Suprapubic skin (tissue), 4 donors: ENCODE measurements at regions not wholly inside any gene's neighbourhood (a gene's known extent, or its start where the extent isn't known, plus 50 kb on each side); places are given as distances from the start of the nearest gene placed in this dataset.

Source experiments
- DNase-seq, 2 donors: peaks; one replicate each; pipeline ENCODE4 v3.0.0-alpha.2; 2019; ENCODE audit warnings: low spot score in 2 of 2
- H3K27ac ChIP-seq: fragments of 200-600 bp; sonication (generic); one replicate; pipeline ENCODE4 v1.5.1; 2019
- H3K27me3 ChIP-seq: fragments of 200-600 bp; sonication (generic); one replicate; pipeline ENCODE4 v1.5.1; 2019
- H3K36me3 ChIP-seq: fragments of 200-600 bp; sonication (generic); one replicate; pipeline ENCODE4 v1.5.1; 2019
- H3K4me1 ChIP-seq: fragments of 200-600 bp; sonication (generic); one replicate; pipeline ENCODE4 v1.5.1; 2019
- H3K4me3 ChIP-seq: fragments of 200-600 bp; sonication (generic); one replicate; pipeline ENCODE4 v1.5.1; 2019; ENCODE audit warnings: mild to moderate bottlenecking
- H3K9me3 ChIP-seq: fragments of 200-600 bp; sonication (generic); one replicate; pipeline ENCODE4 v1.5.1; 2019
- CTCF ChIP-seq, 2 donors: fragments of 200-600 bp in 1 of 2; fragments of 450-650 bp in 1 of 2; sonication (generic) in 1 of 2; IDR thresholded peaks; one replicate each; pipeline ENCODE4 v1.5.1; 2016 to 2019; ENCODE audit warnings: antibody characterized with exemption in 2 of 2, mild to moderate bottlenecking in 1 of 2, moderate library complexity in 1 of 2
- EP300 ChIP-seq: sonication (generic); formaldehyde crosslinking; IDR thresholded peaks from one replicate; pipeline ENCODE4 v1.6.1; 2017; ENCODE audit warnings: antibody characterized with exemption
- POLR2A ChIP-seq, 2 donors: fragments of 450-650 bp; IDR thresholded peaks; one replicate each; pipeline ENCODE4 v1.6.1; 2017; ENCODE audit warnings: antibody characterized with exemption in 2 of 2, mild to moderate bottlenecking in 2 of 2, moderate library complexity in 2 of 2
- POLR2AphosphoS5 ChIP-seq, 3 donors: sonication (generic); formaldehyde crosslinking; IDR thresholded peaks; one replicate each; pipeline ENCODE4 v1.6.1; 2017; ENCODE audit warnings: antibody characterized with exemption in 3 of 3
- WGBS: methylation state at CpG from one replicate; pipeline ENCODE4 v1.1.5; 2018; 5-methylcytosine and 5-hydroxymethylcytosine counted together

- peaks cover 4% of the 10 kb centered on the region for H3K9me3 ChIP-seq
- H3K36me3 ChIP-seq = no peaks in the 10 kb centered on the region
- H3K4me3 ChIP-seq = no peak overlapping the region
- 83% methylated on average over 3 of the region's 3 CpGs for whole genome bisulfite sequencing
- no peak overlapping the region for H3K27ac ChIP-seq
- H3K4me1 ChIP-seq = no peaks in the 10 kb centered on the region
- H3K27me3 ChIP-seq = no peaks in the 10 kb centered on the region
- TF ChIP-seq POLR2A (IDR thresholded peaks at IDR 0.05) (no peak), EP300 (no peak)
- DNase-seq = no peak
These were observed 465.3 kb upstream of the ALCAM start for GRCh38 chr3:104901396-104901795.

GRCh38 chr3:104903064-104903463 lies 463.6 kb upstream of the ALCAM start:
- WGBS = 90% methylated on average over 2 of the region's 3 CpGs
- no peaks in the 10 kb centered on the region for H3K4me1 ChIP-seq
- no peaks in the 10 kb centered on the region for H3K36me3 ChIP-seq
- H3K9me3 ChIP-seq = peaks cover 4% of the 10 kb centered on the region
- H3K27ac ChIP-seq = no peak overlapping the region
- no peak for DNase-seq
- no peak overlapping the region for H3K4me3 ChIP-seq
- TF ChIP-seq POLR2AphosphoS5 (IDR thresholded peaks at IDR 0.05) (no peak), CTCF (IDR thresholded peaks at IDR 0.05) (no peak), EP300 (no peak), POLR2A (IDR thresholded peaks at IDR 0.05) (no peak)
- H3K27me3 ChIP-seq = no peaks in the 10 kb centered on the region

- no peak for DNase-seq
These were observed 460.6 kb upstream of the ALCAM start for GRCh38 chr3:104906001-104906639.

GRCh38 chr3:104907507-104907906 lies 459.2 kb upstream of the ALCAM start:
- WGBS = 84% methylated on average over 6 of the region's 6 CpGs
- H3K27ac ChIP-seq = no peak overlapping the region
- H3K36me3 ChIP-seq = no peaks in the 10 kb centered on the region
- DNase-seq = no peak
- TF ChIP-seq POLR2A (IDR thresholded peaks at IDR 0.05) (no peak), CTCF (IDR thresholded peaks at IDR 0.05) (no peak), EP300 (no peak), POLR2AphosphoS5 (IDR thresholded peaks at IDR 0.05) (no peak)
- peaks cover 4% of the 10 kb centered on the region for H3K9me3 ChIP-seq
- H3K4me1 ChIP-seq = no peaks in the 10 kb centered on the region
- H3K4me3 ChIP-seq = no peak overlapping the region
- H3K27me3 ChIP-seq = no peaks in the 10 kb centered on the region

More at GRCh38 chr3:104906001-104906639, 460.6 kb upstream of the ALCAM start:
- Histone ChIP-seq H3K4me3 (no peak overlapping the region), H3K36me3 (no peaks in the 10 kb centered on the region), H3K27me3 (no peaks in the 10 kb centered on the region), H3K4me1 (no peaks in the 10 kb centered on the region), H3K27ac (no peak overlapping the region), H3K9me3 (peaks cover 4% of the 10 kb centered on the region)
- TF ChIP-seq CTCF (IDR thresholded peaks at IDR 0.05) = no peak
- TF ChIP-seq POLR2A (IDR thresholded peaks at IDR 0.05) = no peak
- no peak for TF ChIP-seq POLR2AphosphoS5 (IDR thresholded peaks at IDR 0.05)
- TF ChIP-seq EP300 = no peak
- WGBS = 85% methylated on average over 11 of the region's 17 CpGs

- WGBS = 75% methylated on average over 2 of the region's 2 CpGs
- no peak for DNase-seq
- TF ChIP-seq EP300 (no peak), CTCF (IDR thresholded peaks at IDR 0.05) (no peak), POLR2AphosphoS5 (IDR thresholded peaks at IDR 0.05) (no peak), POLR2A (IDR thresholded peaks at IDR 0.05) (no peak)
- Histone ChIP-seq H3K9me3 (peaks cover 2% of the 10 kb centered on the region), H3K27ac (no peak overlapping the region), H3K36me3 (no peaks in the 10 kb centered on the region), H3K27me3 (no peaks in the 10 kb centered on the region), H3K4me1 (no peaks in the 10 kb centered on the region), H3K4me3 (no peak overlapping the region)
These were observed 457.9 kb upstream of the ALCAM start for GRCh38 chr3:104908761-104909160.

GRCh38 chr3:104909198-104909597 lies 457.5 kb upstream of the ALCAM start:
- Histone ChIP-seq H3K27ac (no peak overlapping the region), H3K4me3 (no peak overlapping the region), H3K36me3 (no peaks in the 10 kb centered on the region), H3K9me3 (no peaks in the 10 kb centered on the region), H3K27me3 (no peaks in the 10 kb centered on the region), H3K4me1 (no peaks in the 10 kb centered on the region)
- no peak for TF ChIP-seq CTCF (IDR thresholded peaks at IDR 0.05)
- no peak for TF ChIP-seq POLR2AphosphoS5 (IDR thresholded peaks at IDR 0.05)
- TF ChIP-seq POLR2A (IDR thresholded peaks at IDR 0.05) = no peak
- TF ChIP-seq EP300 = no peak
- DNase-seq = no peak
- 19% methylated on average over 1 of the region's 1 CpG for WGBS
